Mesenchymal stem cell (in vitro differentiated cells and primary cell): ENCODE measurements at regions not wholly inside any gene's neighbourhood (a gene's known extent, or its start where the extent isn't known, plus 50 kb on each side); places are given as distances from the start of the nearest gene placed in this dataset.

Experiments
- DNase-seq: peaks from one replicate; pipeline ENCODE4 v3.0.0-alpha.2; 2013
- H2AFZ ChIP-seq: one replicate; pipeline ENCODE4 v1.6.1; 2013; ENCODE audit warnings: low read depth, mild to moderate bottlenecking, control low read depth, inconsistent platforms, low read length, moderate library complexity
- H2AK5ac ChIP-seq: 2 replicates; pipeline ENCODE4 v1.6.1; 2013; ENCODE audit warnings: low read length, moderate library complexity, mild to moderate bottlenecking, inconsistent platforms; ENCODE audit not compliant: severe bottlenecking
- H2BK120ac ChIP-seq: one replicate; pipeline ENCODE4 v1.6.1; 2013; ENCODE audit warnings: low read depth, mild to moderate bottlenecking, inconsistent platforms, low read length, moderate library complexity
- H2BK12ac ChIP-seq, 2 experiments: one replicate each; pipeline ENCODE4 v1.6.1; 2013; ENCODE audit warnings: inconsistent platforms in 2 of 2, low read length in 2 of 2, mild to moderate bottlenecking in 2 of 2, moderate library complexity in 2 of 2, control low read depth in 1 of 2
- H2BK15ac ChIP-seq: one replicate; pipeline ENCODE4 v1.6.1; 2013; ENCODE audit warnings: mild to moderate bottlenecking, low read depth, inconsistent platforms; ENCODE audit not compliant: poor library complexity, severe bottlenecking
- H2BK5ac ChIP-seq: 2 replicates; pipeline ENCODE4 v1.6.1; 2013; ENCODE audit warnings: low read depth, mild to moderate bottlenecking, low read length, control low read depth, inconsistent platforms; ENCODE audit not compliant: poor library complexity, severe bottlenecking
- H3K14ac ChIP-seq, 2 experiments: one replicate each; pipeline ENCODE4 v1.6.1; 2013; ENCODE audit warnings: inconsistent platforms in 2 of 2, low read length in 2 of 2, control low read depth in 1 of 2, mild to moderate bottlenecking in 1 of 2, moderate library complexity in 1 of 2
- H3K18ac ChIP-seq, 2 experiments: one replicate each; pipeline ENCODE4 v1.6.1; 2013; ENCODE audit warnings: inconsistent platforms in 2 of 2, low read length in 2 of 2, control low read depth in 1 of 2, low read depth in 1 of 2, mild to moderate bottlenecking in 1 of 2
- H3K23ac ChIP-seq, 2 experiments: one replicate each; pipeline ENCODE4 v1.6.1; 2013; ENCODE audit warnings: inconsistent platforms in 2 of 2, low read length in 2 of 2, mild to moderate bottlenecking in 2 of 2, moderate library complexity in 2 of 2, control low read depth in 1 of 2
- H3K27ac ChIP-seq: 2 replicates; pipeline ENCODE4 v1.5.1; 2013; ENCODE audit warnings: mild to moderate bottlenecking, moderate library complexity, low read length, control low read depth, inconsistent platforms; ENCODE audit not compliant: poor library complexity, severe bottlenecking
- H3K27me3 ChIP-seq, 2 experiments: 2 replicates each; pipeline versions ENCODE4 v1.6.1 to v1.7.0; 2013; ENCODE audit warnings: low read length in 2 of 2, mild to moderate bottlenecking in 2 of 2, moderate library complexity in 2 of 2, control low read depth in 1 of 2, inconsistent platforms in 1 of 2; ENCODE audit not compliant: control insufficient read depth in 1 of 2, insufficient read depth in 1 of 2
- H3K36me3 ChIP-seq, 2 experiments: 2 replicates each; pipeline versions ENCODE4 v1.6.1 to v1.7.0; 2013; ENCODE audit warnings: low read length in 2 of 2, control low read depth in 1 of 2, inconsistent platforms in 1 of 2, low read depth in 1 of 2, mild to moderate bottlenecking in 1 of 2; ENCODE audit not compliant: insufficient read depth in 2 of 2, control insufficient read depth in 1 of 2
- H3K4ac ChIP-seq, 2 experiments: one replicate each; pipeline ENCODE4 v1.6.1; 2013; ENCODE audit warnings: inconsistent platforms in 2 of 2, low read length in 2 of 2, mild to moderate bottlenecking in 2 of 2, moderate library complexity in 2 of 2, control low read depth in 1 of 2, low read depth in 1 of 2
- H3K4me1 ChIP-seq: 2 replicates; pipeline ENCODE4 v1.6.1; 2013; ENCODE audit warnings: low read depth, low read length, control low read depth; ENCODE audit not compliant: control insufficient read depth, insufficient read depth
- H3K4me2 ChIP-seq: 2 replicates; pipeline ENCODE4 v1.6.1; 2013; ENCODE audit warnings: low read length, mild to moderate bottlenecking, inconsistent platforms; ENCODE audit not compliant: poor library complexity, severe bottlenecking
- H3K4me3 ChIP-seq, 2 experiments: 2 replicates each; pipeline versions ENCODE4 v1.5.1 to v1.7.0; 2013; ENCODE audit warnings: low read length in 2 of 2, mild to moderate bottlenecking in 2 of 2, control low read depth in 1 of 2, low read depth in 1 of 2; ENCODE audit not compliant: insufficient read depth in 1 of 2
- H3K79me1 ChIP-seq: replicated peaks from 2 replicates; pipeline ENCODE4 v1.6.1; 2013; ENCODE audit warnings: mild to moderate bottlenecking, control low read depth, low read length, inconsistent platforms; ENCODE audit not compliant: poor library complexity, severe bottlenecking
- H3K9ac ChIP-seq: 2 replicates; pipeline ENCODE4 v1.7.0; 2013; ENCODE audit warnings: mild to moderate bottlenecking, low read length, moderate library complexity
- H3K9me3 ChIP-seq: 2 replicates; pipeline ENCODE4 v1.7.0; 2013; ENCODE audit warnings: mild to moderate bottlenecking, low read length; ENCODE audit not compliant: control insufficient read depth
- H4K8ac ChIP-seq: one replicate; pipeline ENCODE4 v1.6.1; 2013; ENCODE audit warnings: inconsistent platforms, mild to moderate bottlenecking, low read length, moderate library complexity
- H4K91ac ChIP-seq: one replicate; pipeline ENCODE4 v1.6.1; 2013; ENCODE audit warnings: mild to moderate bottlenecking, low read length, inconsistent platforms
- WGBS: methylation state at CpG from one replicate; pipeline ENCODE4 v1.1.7; 2013; ENCODE audit warnings: mixed read lengths; 5-methylcytosine and 5-hydroxymethylcytosine counted together

GRCh38 chr15:61511756-61512155, 282.7 kb upstream of the RORA start:
- no peak overlapping the region for H2BK12ac ChIP-seq
- H3K18ac ChIP-seq, result no peak overlapping the region
- no peak overlapping the region for H3K4me3 ChIP-seq
- no peak overlapping the region for H3K4me2 ChIP-seq
- no peak overlapping the region for H4K8ac ChIP-seq
- no peak overlapping the region for H2BK15ac ChIP-seq
- no peak overlapping the region for H2BK5ac ChIP-seq
- 80% methylated on average over 1 of the region's 1 CpG for WGBS
- no peak overlapping the region for H3K14ac ChIP-seq
- H3K79me1 ChIP-seq, result no peaks in the 10 kb centered on the region
- no peaks in the 10 kb centered on the region for H3K9me3 ChIP-seq
- no peaks in the 10 kb centered on the region for H3K4me1 ChIP-seq
- H3K36me3 ChIP-seq, result no peaks in the 10 kb centered on the region
- H4K91ac ChIP-seq, result no peak overlapping the region
- H2BK120ac ChIP-seq, result no peak overlapping the region
- no peak overlapping the region for H3K9ac ChIP-seq
- H3K4ac ChIP-seq, result no peak overlapping the region
- no peak overlapping the region for H3K23ac ChIP-seq
- no peak overlapping the region for H2AK5ac ChIP-seq
- no peak for DNase-seq
- H3K27me3 ChIP-seq, result no peaks in the 10 kb centered on the region
- H3K27ac ChIP-seq, result no peak overlapping the region
- H2AFZ ChIP-seq, result no peak overlapping the region

- Histone ChIP-seq H3K27me3 (no peaks in the 10 kb centered on the region), H3K27ac (no peak overlapping the region), H2AFZ (no peak overlapping the region), H4K8ac (no peak overlapping the region), H3K36me3 (no peaks in the 10 kb centered on the region), H3K18ac (no peak overlapping the region), H3K9me3 (no peaks in the 10 kb centered on the region), H3K14ac (no peak overlapping the region), H2BK15ac (no peak overlapping the region), H3K23ac (no peak overlapping the region), H2BK120ac (no peak overlapping the region), H3K4me1 (no peaks in the 10 kb centered on the region), H2BK5ac (no peak overlapping the region), H3K4me2 (no peak overlapping the region), H3K4ac (no peak overlapping the region), H3K79me1 (no peaks in the 10 kb centered on the region), H2BK12ac (no peak overlapping the region), H4K91ac (no peak overlapping the region), H3K9ac (no peak overlapping the region), H3K4me3 (no peak overlapping the region), H2AK5ac (no peak overlapping the region)
- no peak for DNase-seq
- 53% methylated on average over 3 of the region's 3 CpGs for WGBS
These were observed 282.0 kb upstream of the RORA start for GRCh38 chr15:61511089-61511488.

- H4K8ac ChIP-seq, result no peak overlapping the region
- no peak overlapping the region for H3K4ac ChIP-seq
- no peak for DNase-seq
- no peak overlapping the region for H3K27ac ChIP-seq
- H3K23ac ChIP-seq, result no peak overlapping the region
- WGBS, result 76% methylated on average over 7 of the region's 7 CpGs
- H3K9ac ChIP-seq, result no peak overlapping the region
- no peak overlapping the region for H4K91ac ChIP-seq
- H2BK12ac ChIP-seq, result no peak overlapping the region
- H3K18ac ChIP-seq, result no peak overlapping the region
- H3K14ac ChIP-seq, result no peak overlapping the region
- H3K4me2 ChIP-seq, result no peak overlapping the region
- H2BK120ac ChIP-seq, result no peak overlapping the region
- H3K4me1 ChIP-seq, result no peaks in the 10 kb centered on the region
- no peak overlapping the region for H2AFZ ChIP-seq
- no peak overlapping the region for H2BK15ac ChIP-seq
- H3K79me1 ChIP-seq, result no peaks in the 10 kb centered on the region
- H3K27me3 ChIP-seq, result no peaks in the 10 kb centered on the region
- no peak overlapping the region for H3K4me3 ChIP-seq
- no peak overlapping the region for H2AK5ac ChIP-seq
- H2BK5ac ChIP-seq, result no peak overlapping the region
- H3K9me3 ChIP-seq, result no peaks in the 10 kb centered on the region
- no peaks in the 10 kb centered on the region for H3K36me3 ChIP-seq
These were observed 280.3 kb upstream of the RORA start for GRCh38 chr15:61509327-61509840.

- no peak overlapping the region for H3K23ac ChIP-seq
- H3K18ac ChIP-seq, result no peak overlapping the region
- no peaks in the 10 kb centered on the region for H3K9me3 ChIP-seq
- no peak overlapping the region for H4K91ac ChIP-seq
- no peak overlapping the region for H3K4me2 ChIP-seq
- H3K4ac ChIP-seq, result no peak overlapping the region
- H3K4me3 ChIP-seq, result no peak overlapping the region
- H3K27me3 ChIP-seq, result peaks cover 0 to 8% of the 10 kb centered on the region in 2 experiments
- H4K8ac ChIP-seq, result no peak overlapping the region
- H2BK5ac ChIP-seq, result no peak overlapping the region
- no peak overlapping the region for H3K9ac ChIP-seq
- H3K79me1 ChIP-seq, result no peaks in the 10 kb centered on the region
- no peak overlapping the region for H2BK120ac ChIP-seq
- H3K27ac ChIP-seq, result no peak overlapping the region
- H3K36me3 ChIP-seq, result no peaks in the 10 kb centered on the region
- no peak for DNase-seq
- H2AK5ac ChIP-seq, result no peak overlapping the region
- no peak overlapping the region for H3K14ac ChIP-seq
- H2BK12ac ChIP-seq, result no peak overlapping the region
- H3K4me1 ChIP-seq, result no peaks in the 10 kb centered on the region
- H2BK15ac ChIP-seq, result no peak overlapping the region
- no peak overlapping the region for H2AFZ ChIP-seq
These were observed 274.4 kb upstream of the RORA start for GRCh38 chr15:61503383-61503969.
